IMR-90 (cell line): ENCODE measurements at regions not wholly inside any gene's neighbourhood (a gene's known extent, or its start where the extent isn't known, plus 50 kb on each side); places are given as distances from the start of the nearest gene placed in this dataset.

Source experiments
- ATAC-seq: fragments of 200-7000 bp; cut with Tn5 transposase; 2 replicates; pipeline ENCODE4 v1.9.1; 2020; ENCODE audit warnings: low read depth, mild to moderate bottlenecking, moderate library complexity
- BruUV-seq: library from RNA; stranded (reverse); fragments of 400-500 nt; replicated peaks from 2 replicates; lab custom pipeline; 2021; lab: Mats Ljungman, UMichigan
- CTCF ChIA-PET: fragments of 300-600 bp; formaldehyde crosslinking; extraction: SDS; loops from one replicate; lab custom pipeline; 2021; ENCODE audit warnings: antibody characterized with exemption; lab: Yijun Ruan, JAX
- POLR2A ChIA-PET: fragments of 300-600 bp; sonication (Branson Sonifier 250); formaldehyde crosslinking; loops from one replicate; lab custom pipeline; 2022; ENCODE audit warnings: antibody characterized with exemption; ENCODE audit not compliant: unreplicated experiment; lab: Charles Lee
- DNase-seq: peaks from one replicate; pipeline ENCODE4 v3.0.0; 2013
- H2AFZ ChIP-seq: replicated peaks from 2 replicates; pipeline ENCODE3; 2013; ENCODE audit warnings: low read length, mild to moderate bottlenecking; ENCODE audit not compliant: poor library complexity
- H2AK5ac ChIP-seq: 2 replicates; pipeline ENCODE4 v1.6.1; 2013; ENCODE audit warnings: low read depth, low read length, inconsistent platforms
- H2AK9ac ChIP-seq: replicated peaks from 2 replicates; pipeline ENCODE3; 2013; ENCODE audit warnings: mild to moderate bottlenecking, low read depth, low read length, moderate library complexity; ENCODE audit not compliant: poor library complexity
- H2BK120ac ChIP-seq: 2 replicates; pipeline ENCODE4 v1.6.1; 2013; ENCODE audit warnings: low read depth, low read length, inconsistent platforms
- H2BK15ac ChIP-seq: 3 replicates; pipeline ENCODE4 v1.6.1; 2013; ENCODE audit warnings: low read depth, low read length, inconsistent platforms
- H2BK20ac ChIP-seq: 2 replicates; pipeline ENCODE4 v1.6.1; 2013; ENCODE audit warnings: low read depth, mild to moderate bottlenecking, inconsistent platforms, low read length, moderate library complexity
- H2BK5ac ChIP-seq: 2 replicates; pipeline ENCODE4 v1.6.1; 2013; ENCODE audit warnings: mild to moderate bottlenecking, low read depth, low read length, inconsistent platforms; ENCODE audit not compliant: poor library complexity, severe bottlenecking
- H3K14ac ChIP-seq: replicated peaks from 2 replicates; pipeline ENCODE4 v1.6.1; 2013; ENCODE audit warnings: low read depth, low read length, inconsistent platforms
- H3K18ac ChIP-seq: 2 replicates; pipeline ENCODE4 v1.6.1; 2013; ENCODE audit warnings: low read depth, low read length, control low read depth
- H3K23ac ChIP-seq: 2 replicates; pipeline ENCODE4 v1.6.1; 2013; ENCODE audit warnings: low read depth, low read length, inconsistent platforms
- H3K27ac ChIP-seq: 2 replicates; pipeline ENCODE4 v1.5.1; 2013; ENCODE audit warnings: mild to moderate bottlenecking, control low read depth, low read length; ENCODE audit not compliant: insufficient read depth
- H3K27me3 ChIP-seq: 2 replicates; pipeline ENCODE4 v1.6.1; 2013; ENCODE audit warnings: low read length; ENCODE audit not compliant: control insufficient read depth, insufficient read depth
- H3K36me3 ChIP-seq: 2 replicates; pipeline ENCODE4 v1.6.1; 2013; ENCODE audit warnings: low read length, mixed read lengths; ENCODE audit not compliant: control insufficient read depth, insufficient read depth
- H3K4ac ChIP-seq: 2 replicates; pipeline ENCODE4 v1.6.1; 2013; ENCODE audit warnings: low read depth, low read length, inconsistent platforms
- H3K4me1 ChIP-seq: 2 replicates; pipeline ENCODE4 v1.6.1; 2013; ENCODE audit warnings: low read length, mixed read lengths; ENCODE audit not compliant: control insufficient read depth, insufficient read depth
- H3K4me2 ChIP-seq: 2 replicates; pipeline ENCODE4 v1.6.1; 2013; ENCODE audit warnings: low read depth, mild to moderate bottlenecking, control low read depth, low read length, moderate library complexity
- H3K4me3 ChIP-seq: 2 replicates; pipeline ENCODE4 v1.5.1; 2013; ENCODE audit warnings: low read depth, mild to moderate bottlenecking, control low read depth, low read length, moderate library complexity; ENCODE audit not compliant: insufficient read depth
- H3K56ac ChIP-seq: 2 replicates; pipeline ENCODE4 v1.6.1; 2013; ENCODE audit warnings: low read length, inconsistent platforms; ENCODE audit not compliant: insufficient read depth; ENCODE audit errors: extremely low read depth
- H3K79me1 ChIP-seq, 2 experiments: 2 replicates each; pipeline ENCODE4 v1.6.1; 2013; ENCODE audit warnings: low read length in 2 of 2, inconsistent platforms in 1 of 2, low read depth in 1 of 2
- H3K9ac ChIP-seq: 2 replicates; pipeline ENCODE4 v1.6.1; 2013; ENCODE audit warnings: low read depth, low read length, control low read depth
- H3K9me1 ChIP-seq: 2 replicates; pipeline ENCODE4 v1.6.1; 2013; ENCODE audit warnings: low read length, inconsistent platforms; ENCODE audit not compliant: insufficient read depth
- H3K9me3 ChIP-seq: 2 replicates; pipeline ENCODE4 v1.6.1; 2013; ENCODE audit warnings: low read length; ENCODE audit not compliant: control insufficient read depth, insufficient read depth
- H4K20me1 ChIP-seq: 2 replicates; pipeline ENCODE4 v1.6.1; 2013; ENCODE audit warnings: low read length, inconsistent platforms; ENCODE audit not compliant: insufficient read depth
- H4K5ac ChIP-seq: 2 replicates; pipeline ENCODE4 v1.6.1; 2013; ENCODE audit warnings: mild to moderate bottlenecking, low read depth, low read length, control low read depth
- H4K8ac ChIP-seq, 2 experiments: 2 replicates each; pipeline ENCODE4 v1.6.1; 2013; ENCODE audit warnings: low read depth in 2 of 2, low read length in 2 of 2, control low read depth in 1 of 2, inconsistent platforms in 1 of 2
- H4K91ac ChIP-seq: 2 replicates; pipeline ENCODE4 v1.6.1; 2013; ENCODE audit warnings: low read depth, low read length, inconsistent platforms; ENCODE audit not compliant: insufficient read depth
- CEBPB ChIP-seq: IDR thresholded peaks from 2 replicates; pipeline ENCODE4 v1.6.1; 2012; ENCODE audit warnings: low read depth, low read length, improper control_type of control experiment
- CHD1 ChIP-seq: IDR thresholded peaks from 2 replicates; pipeline ENCODE4 v1.6.1; 2012; ENCODE audit warnings: low read depth, low read length, improper control_type of control experiment
- CTCF ChIP-seq: conservative IDR thresholded peaks from 2 replicates; pipeline ENCODE4 v1.5.1; 2012; ENCODE audit warnings: mild to moderate bottlenecking, low read depth, low read length, improper control_type of control experiment
- FOS ChIP-seq: fragments of 150-350 bp; IDR thresholded peaks from 2 replicates; pipeline ENCODE4 v1.6.1; 2016; ENCODE audit warnings: low read depth, low read length
- MAZ ChIP-seq: IDR thresholded peaks from 2 replicates; pipeline ENCODE4 v1.6.1; 2012; ENCODE audit warnings: low read depth, mild to moderate bottlenecking, low read length, improper control_type of control experiment, moderate library complexity, borderline replicate concordance
- MXI1 ChIP-seq: IDR thresholded peaks from 2 replicates; pipeline ENCODE4 v1.6.1; 2012; ENCODE audit warnings: low read depth, mild to moderate bottlenecking, low read length, moderate library complexity, borderline replicate concordance
- POLR2A ChIP-seq: IDR thresholded peaks from 2 replicates; pipeline ENCODE4 v1.6.1; 2012; ENCODE audit warnings: mild to moderate bottlenecking, low read depth, low read length
- RAD21 ChIP-seq: IDR thresholded peaks from 2 replicates; pipeline ENCODE4 v1.6.1; 2012; ENCODE audit warnings: low read length, improper control_type of control experiment
- RCOR1 ChIP-seq: IDR thresholded peaks from 2 replicates; pipeline ENCODE4 v1.6.1; 2012; ENCODE audit warnings: mild to moderate bottlenecking, low read length, improper control_type of control experiment; ENCODE audit not compliant: insufficient replicate concordance
- RFX5 ChIP-seq: IDR thresholded peaks from 2 replicates; pipeline ENCODE4 v1.8.0; 2012; ENCODE audit warnings: low read depth, mild to moderate bottlenecking, low read length, moderate library complexity
- SMC3 ChIP-seq: fragments of 150-350 bp; IDR thresholded peaks from 2 replicates; pipeline ENCODE4 v1.6.1; 2016; ENCODE audit warnings: low read depth, mild to moderate bottlenecking, antibody characterized with exemption, low read length, moderate library complexity
- USF2 ChIP-seq: fragments of 150-350 bp; IDR thresholded peaks from 2 replicates; pipeline ENCODE4 v1.6.1; 2017; ENCODE audit warnings: mild to moderate bottlenecking, antibody characterized with exemption, low read length, low read depth
- WGBS, 2 experiments: methylation state at CpG; one replicate each; pipeline versions ENCODE4 v1.1.5 to v1.1.7; 2013; ENCODE audit warnings: missing lambda C conversion rate in 2 of 2; ENCODE audit not compliant: insufficient read length in 1 of 2; ENCODE audit errors: extremely low coverage in 2 of 2; 5-methylcytosine and 5-hydroxymethylcytosine counted together
- dilution Hi-C: fragments of 300-500 bp; cut with HindIII; formaldehyde crosslinking; loops from one replicate; pipeline ENCODE4 v1.14.3; 2018; ENCODE audit warnings: low sequenced_read_pairs; ENCODE audit not compliant: unreplicated experiment
- in situ Hi-C: fragments of 300-500 bp; cut with MboI; formaldehyde crosslinking; loops from 3 replicates; pipeline ENCODE4 v1.14.3; 2019; ENCODE audit warnings: low sequenced_read_pairs, inconsistent platforms, mixed read lengths
- intact Hi-C: fragments of 100-400 bp; cut with micrococcal nuclease; formaldehyde crosslinking; loops from 2 replicates; pipeline ENCODE4 v1.10.0; 2022
- TF ChIP-seq, protein P1 (sequence below): fragments of 150-350 bp; IDR thresholded peaks from 2 replicates; pipeline ENCODE4 v1.6.1; 2016; ENCODE audit warnings: low read depth, mild to moderate bottlenecking, low read length, moderate library complexity, borderline replicate concordance

DNA sequence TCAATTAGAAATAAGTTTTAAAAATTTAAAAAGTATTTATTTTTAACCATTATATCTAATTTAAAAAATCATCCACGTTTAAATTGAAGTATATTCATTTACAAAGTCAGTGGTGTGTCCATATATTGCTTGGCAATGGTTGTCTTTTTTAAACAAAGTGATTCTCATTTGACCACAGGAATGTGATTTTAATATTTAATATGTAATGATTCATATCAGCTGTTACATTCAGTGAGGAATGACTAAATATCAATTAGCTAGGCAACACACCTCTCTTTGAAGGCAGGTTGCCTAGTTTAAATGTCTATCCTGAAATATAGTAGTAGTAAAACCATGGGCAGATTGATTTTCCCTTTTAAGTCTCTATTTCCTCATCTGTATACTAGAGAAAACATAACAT, 392.2 kb upstream of the CCDC179 start:
- Histone ChIP-seq H3K4ac (no peak overlapping the region), H4K20me1 (no peaks in the 10 kb centered on the region), H3K4me1 (no peaks in the 10 kb centered on the region), H4K91ac (no peak overlapping the region), H3K4me3 (no peak overlapping the region), H2BK15ac (no peak overlapping the region), H3K79me1 (no peaks in the 10 kb centered on the region), H3K9me3 (no peaks in the 10 kb centered on the region), H4K8ac (no peak overlapping the region), H2BK20ac (no peak overlapping the region), H2AK5ac (no peak overlapping the region), H3K14ac (no peak overlapping the region), H2AK9ac (no peak overlapping the region), H3K56ac (no peak overlapping the region), H2AFZ (no peak overlapping the region), H3K9ac (no peak overlapping the region), H2BK120ac (no peak overlapping the region), H3K4me2 (no peak overlapping the region), H4K5ac (no peak overlapping the region), H3K36me3 (no peaks in the 10 kb centered on the region), H3K9me1 (no peaks in the 10 kb centered on the region), H3K23ac (no peak overlapping the region), H3K18ac (no peak overlapping the region), H2BK5ac (no peak overlapping the region), H3K27me3 (no peaks in the 10 kb centered on the region), H3K27ac (no peak overlapping the region)
- ChIA-PET POLR2A (no interaction called here), CTCF (interaction anchor here (0.8 kb wide), 1 partner anchor 288 kb away, joined by 3 read pairs; no protein-coding TSS in a partner anchor)
- dilution Hi-C loops, result no loop called here
- in situ Hi-C loops, result no loop called here
- TF ChIP-seq RAD21 (no peak), MAZ (no peak), POLR2A (no peak), RCOR1 (no peak), CEBPB (no peak), MXI1 (no peak), SMC3 (no peak), USF2 (no peak), CHD1 (no peak), FOS (no peak), RFX5 (no peak), CTCF (no peak)
- TF ChIP-seq, protein P1, sequence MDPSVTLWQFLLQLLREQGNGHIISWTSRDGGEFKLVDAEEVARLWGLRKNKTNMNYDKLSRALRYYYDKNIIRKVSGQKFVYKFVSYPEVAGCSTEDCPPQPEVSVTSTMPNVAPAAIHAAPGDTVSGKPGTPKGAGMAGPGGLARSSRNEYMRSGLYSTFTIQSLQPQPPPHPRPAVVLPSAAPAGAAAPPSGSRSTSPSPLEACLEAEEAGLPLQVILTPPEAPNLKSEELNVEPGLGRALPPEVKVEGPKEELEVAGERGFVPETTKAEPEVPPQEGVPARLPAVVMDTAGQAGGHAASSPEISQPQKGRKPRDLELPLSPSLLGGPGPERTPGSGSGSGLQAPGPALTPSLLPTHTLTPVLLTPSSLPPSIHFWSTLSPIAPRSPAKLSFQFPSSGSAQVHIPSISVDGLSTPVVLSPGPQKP, result no peak
- no CpG with 5 or more reads among the region's 1 CpG for WGBS, 2 experiments
- intact Hi-C loops, result loop anchor here (10.0 kb wide), 1 partner anchor 372 kb away; no protein-coding TSS in a partner anchor
- ATAC-seq (no peak), DNase-seq (no peak)
- BruUV-seq, result no TSS peak
